NCI-H1930 (cell line): ENCODE measurements at regions not wholly inside any gene's neighbourhood (a gene's known extent, or its start where the extent isn't known, plus 50 kb on each side); places are given as distances from the start of the nearest gene placed in this dataset.

Experiments
- DNase-seq, 2 experiments: peaks; one replicate each; lab custom pipeline; 2025; lab: John Stamatoyannopoulos, UW

- DNase-seq, result no peak
Measured at GRCh38 chr1:22285549-22286396, 142.9 kb upstream of the WNT4 start.

GRCh38 chr1:22286491-22286890, 143.6 kb upstream of the WNT4 start:
- no peak for DNase-seq

GRCh38 chr1:22287273-22287672, 144.4 kb upstream of the WNT4 start:
- no peak for DNase-seq

- DNase-seq, result no peak
Measured at GRCh38 chr1:22287946-22288520, 145.1 kb upstream of the WNT4 start.

GRCh38 chr1:22288593-22289241, 145.8 kb upstream of the WNT4 start:
- no peak for DNase-seq

GRCh38 chr1:22289307-22289995, 146.6 kb upstream of the WNT4 start:
- no peak for DNase-seq

- DNase-seq, result no peak
Measured at GRCh38 chr1:22290157-22290556, 147.3 kb upstream of the WNT4 start.

GRCh38 chr1:22290611-22291010, 147.7 kb upstream of the WNT4 start:
- DNase-seq, result no peak

GRCh38 chr1:22291057-22291456, 148.2 kb upstream of the WNT4 start:
- DNase-seq, result no peak

GRCh38 chr1:22291494-22291893, 148.6 kb upstream of the WNT4 start:
- no peak for DNase-seq

- no peak for DNase-seq
Measured at GRCh38 chr1:22292011-22292788, 149.3 kb upstream of the WNT4 start.

- no peak for DNase-seq
Measured at GRCh38 chr1:22295396-22295795, 152.5 kb upstream of the WNT4 start.

GRCh38 chr1:22295856-22296255, 153.0 kb upstream of the WNT4 start:
- no peak for DNase-seq

GRCh38 chr1:22296701-22297591, 154.0 kb upstream of the WNT4 start:
- DNase-seq, result no peak

- DNase-seq, result no peak
Measured at GRCh38 chr1:22297999-22298398, 153.7 kb upstream of the ZBTB40 start.

GRCh38 chr1:22303816-22304215, 147.8 kb upstream of the ZBTB40 start:
- no peak for DNase-seq

- DNase-seq, result no peak
Measured at GRCh38 chr1:22309572-22309971, 142.1 kb upstream of the ZBTB40 start.

GRCh38 chr1:22311461-22311860, 140.2 kb upstream of the ZBTB40 start:
- no peak for DNase-seq

- no peak for DNase-seq
Measured at GRCh38 chr1:22313321-22313720, 138.3 kb upstream of the ZBTB40 start.

- DNase-seq, result no peak
Measured at GRCh38 chr1:22314706-22315105, 136.9 kb upstream of the ZBTB40 start.
